ENCODE measurements at regions not wholly inside any gene's neighbourhood (a gene's known extent, or its start where the extent isn't known, plus 50 kb on each side); places are given as distances from the start of the nearest gene placed in this dataset.
"Not testable (repeated sequence)": the region's sequence is repeated elsewhere in the genome, so short reads cannot be mapped to it uniquely, and the experiment has no call there.

- FAIRE-seq, result no peak
Observed at GRCh38 chr13:99693351-99693750, 192.1 kb downstream of the TM9SF2 start.

DNA sequence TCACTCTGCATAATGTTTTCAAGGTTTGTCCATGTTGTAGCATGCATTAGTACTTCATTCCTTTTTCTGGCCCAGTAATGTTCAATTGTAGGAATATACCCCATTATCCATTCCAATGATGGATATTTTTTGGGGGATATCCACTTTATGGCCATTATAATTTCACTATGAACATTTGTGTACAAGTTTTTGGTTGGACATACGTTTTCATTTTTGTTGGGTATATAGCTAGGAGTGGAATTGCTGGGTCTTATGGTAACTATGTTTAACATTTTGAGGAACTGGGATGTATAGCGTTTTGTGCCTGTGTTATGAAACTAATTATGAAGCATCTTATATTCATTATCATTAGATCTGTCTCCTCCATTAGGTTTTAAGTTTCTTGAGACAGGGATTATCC is 191.6 kb downstream of the TM9SF2 start:
- FAIRE-seq, result no peak

DNA sequence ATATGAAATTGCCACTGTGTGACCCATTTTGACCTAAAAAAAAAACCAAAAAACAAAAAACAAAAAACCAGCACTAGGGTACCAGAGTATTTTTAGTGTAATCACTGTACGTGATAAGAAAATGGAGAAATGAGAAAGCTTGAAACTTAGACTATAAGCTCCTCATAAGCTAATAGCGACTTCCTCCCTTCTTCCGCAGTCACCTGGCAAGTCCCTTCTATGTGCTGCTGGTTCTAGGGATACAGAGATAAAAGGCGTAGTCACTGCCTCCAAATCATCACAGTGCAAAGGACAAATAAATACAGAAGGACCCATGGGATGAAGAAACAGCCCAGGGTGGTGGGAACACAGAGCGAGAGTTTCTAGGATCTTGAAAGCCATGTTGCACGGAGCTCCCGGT is 190.3 kb downstream of the TM9SF2 start:
- no peak for FAIRE-seq

GRCh38 chr13:99690426-99691174 is 189.3 kb downstream of the TM9SF2 start:
- no peak for FAIRE-seq

GRCh38 chr13:99689955-99690354 is 188.7 kb downstream of the TM9SF2 start:
- FAIRE-seq, result no peak

GRCh38 chr13:99688776-99689175 is 187.5 kb downstream of the TM9SF2 start:
- no peak for FAIRE-seq

DNA sequence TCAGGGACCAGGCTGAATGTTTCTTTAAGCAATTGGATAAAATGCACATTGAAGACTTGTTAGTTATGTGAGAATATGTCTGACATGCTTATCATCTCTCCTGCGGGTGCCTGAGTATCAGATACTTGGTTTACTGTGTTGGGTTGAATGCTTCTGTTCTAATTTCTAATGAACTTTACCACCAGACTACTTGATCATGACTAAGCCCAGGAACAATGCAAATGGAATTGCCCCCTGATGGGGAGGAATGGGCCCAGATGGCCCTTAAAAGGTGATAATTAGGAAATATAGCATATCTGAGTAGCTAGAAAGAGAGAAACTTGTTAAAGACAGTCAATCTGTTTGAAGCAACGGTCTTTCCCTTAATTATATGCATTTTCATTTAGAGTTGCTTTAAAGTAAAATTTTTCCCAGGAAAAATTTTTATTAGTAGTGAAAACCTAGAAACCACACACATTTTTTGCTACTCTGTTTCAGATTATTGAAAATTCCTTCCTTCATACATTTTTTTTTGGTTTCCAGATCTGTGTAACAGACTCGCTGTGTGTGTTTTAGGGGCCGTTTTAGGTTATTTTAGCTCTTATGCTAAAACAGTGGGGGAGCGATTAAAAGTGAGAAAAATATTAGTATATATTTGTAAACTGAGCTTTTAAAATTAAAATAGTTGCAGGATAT is 186.6 kb downstream of the TM9SF2 start:
- FAIRE-seq, result no peak

- FAIRE-seq, result no peak
Observed at GRCh38 chr13:99686944-99687411, 185.7 kb downstream of the TM9SF2 start.

GRCh38 chr13:99686157-99686572 is 184.9 kb downstream of the TM9SF2 start:
- no peak for FAIRE-seq

- FAIRE-seq, result no peak
Observed at GRCh38 chr13:99681695-99682094, 180.4 kb downstream of the TM9SF2 start.

DNA sequence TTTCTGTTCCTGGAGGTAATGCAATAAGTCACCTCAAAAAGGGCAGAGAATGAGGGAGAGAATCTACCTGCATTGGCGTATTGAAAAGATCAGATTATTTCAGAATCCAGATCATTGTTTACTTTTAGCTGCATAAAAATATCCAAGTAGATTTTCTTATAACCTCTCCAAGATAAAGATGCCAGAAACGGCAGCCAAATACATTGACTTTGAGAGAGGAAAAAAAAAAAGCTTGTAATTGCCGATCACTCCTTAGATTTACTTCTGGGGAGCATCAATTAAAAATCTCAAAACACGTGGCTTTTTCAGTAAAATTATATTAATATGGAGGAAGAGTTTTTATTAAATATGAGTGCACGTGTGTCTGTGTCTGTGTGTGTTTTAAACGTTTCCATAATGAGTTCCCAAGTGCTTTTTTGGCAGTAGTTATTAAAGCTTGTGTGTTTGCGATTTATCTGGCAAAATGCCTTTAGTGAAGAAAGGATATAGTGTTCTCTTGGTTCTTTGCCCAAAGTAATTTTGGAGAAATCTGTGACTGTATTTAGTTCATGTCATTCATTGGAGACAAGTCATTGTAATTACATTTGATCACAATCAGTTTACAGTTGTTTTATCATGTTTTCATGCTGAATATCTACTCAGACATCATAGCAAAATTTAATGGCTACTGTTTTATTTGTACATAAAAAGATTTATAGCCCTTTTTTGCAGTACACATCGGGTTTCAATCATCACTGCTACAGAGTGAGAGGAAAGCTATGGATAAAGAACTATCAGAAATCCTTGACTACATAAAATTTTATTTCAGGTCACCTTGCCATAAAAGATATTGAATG is 176.1 kb downstream of the TM9SF2 start:
- FAIRE-seq, result no peak

- FAIRE-seq, result no peak
Observed at GRCh38 chr13:99671746-99672145, 170.5 kb downstream of the TM9SF2 start.

DNA sequence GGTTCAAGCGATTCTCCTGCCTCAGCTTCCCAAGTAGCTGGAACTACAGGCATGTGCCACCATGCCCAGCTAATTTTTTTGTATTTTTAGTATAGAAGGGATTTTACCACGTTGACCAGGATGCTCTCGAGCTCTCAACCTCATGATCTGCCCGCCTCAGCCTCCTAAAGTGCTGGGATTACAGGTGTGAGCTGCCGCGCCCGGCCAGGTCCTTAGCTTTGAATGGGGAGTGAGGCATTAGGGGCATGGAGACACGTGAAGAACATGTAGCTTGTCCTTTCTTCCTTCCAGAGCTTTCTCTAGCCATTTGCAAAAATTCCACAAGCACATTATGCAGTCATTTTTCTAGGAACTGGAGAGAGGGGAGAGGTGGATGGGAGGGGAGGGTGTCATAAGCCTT is 167.8 kb downstream of the TM9SF2 start:
- FAIRE-seq, result not testable (repeated sequence)

DNA sequence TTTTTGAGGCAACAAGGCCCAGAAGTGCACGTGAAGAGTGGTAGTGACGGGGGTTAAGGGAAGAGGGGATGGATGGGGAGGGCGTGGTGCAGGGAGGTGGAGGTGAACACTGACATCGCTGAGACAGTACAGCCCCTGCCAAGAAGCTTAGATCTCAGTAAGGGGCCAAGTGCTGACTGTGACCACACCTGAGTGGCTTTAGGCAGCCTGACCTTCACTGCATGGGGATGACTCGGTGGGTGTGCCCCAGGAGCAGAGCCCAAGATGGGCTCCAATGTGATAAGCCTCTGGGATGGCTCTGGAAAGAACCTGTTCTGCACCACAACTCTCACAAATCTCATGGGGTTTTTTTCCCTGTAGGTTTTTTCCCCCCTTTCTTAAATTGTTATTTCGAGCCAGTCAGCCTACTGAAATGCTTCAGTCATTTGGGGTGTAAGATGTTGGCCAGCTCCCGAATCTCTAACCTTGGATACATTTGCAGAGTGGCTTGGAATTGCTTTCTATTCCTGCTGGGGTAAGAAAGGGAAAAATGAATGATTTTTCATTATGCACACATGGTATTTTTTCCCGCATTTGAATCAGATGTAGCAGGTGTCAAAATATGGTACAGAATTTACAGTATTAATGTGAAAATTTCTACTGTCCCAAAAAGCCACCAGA is 165.0 kb downstream of the TM9SF2 start:
- FAIRE-seq, result no peak

DNA sequence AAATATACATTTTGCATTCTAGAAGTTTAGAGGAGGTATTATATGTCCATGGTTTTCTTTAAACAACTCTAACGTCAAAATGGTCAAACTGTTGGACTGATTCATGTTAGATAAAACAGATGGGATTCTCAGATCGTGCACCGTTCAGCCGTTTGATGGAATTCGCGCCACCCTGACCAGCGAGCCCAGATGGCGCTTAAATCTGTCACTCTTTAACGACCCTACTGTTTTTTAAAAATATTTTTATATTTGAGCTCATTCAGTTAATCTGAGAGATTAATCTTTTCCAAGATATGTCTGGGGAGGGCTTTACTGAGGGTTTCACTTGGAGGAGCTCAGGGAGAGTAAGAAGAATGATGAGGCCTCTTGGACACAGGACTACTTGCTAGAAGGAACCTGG is 164.4 kb downstream of the TM9SF2 start:
- no peak for FAIRE-seq

DNA sequence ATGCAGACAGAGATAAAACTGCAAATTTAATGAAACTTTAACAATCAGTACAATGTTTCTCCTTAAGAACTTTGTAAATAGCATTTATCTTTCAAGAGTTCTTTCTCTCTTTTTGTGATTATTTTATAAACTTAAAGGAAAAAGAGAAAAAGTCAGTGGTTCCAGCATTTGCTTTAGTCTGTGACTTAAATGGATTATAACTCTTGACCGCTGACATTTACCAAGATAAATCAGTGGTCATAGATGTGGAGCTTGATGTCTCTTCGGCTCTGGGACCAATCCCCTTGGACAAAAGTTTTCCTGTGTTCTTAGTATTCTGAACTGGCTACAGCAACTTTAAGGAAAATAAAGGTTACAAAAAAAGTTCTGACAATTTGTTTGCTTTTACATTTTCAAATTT is 162.6 kb downstream of the TM9SF2 start:
- peak; percentile 23 for FAIRE-seq

- FAIRE-seq, result no peak
Observed at GRCh38 chr13:99663185-99663825, 162.0 kb downstream of the TM9SF2 start.

DNA sequence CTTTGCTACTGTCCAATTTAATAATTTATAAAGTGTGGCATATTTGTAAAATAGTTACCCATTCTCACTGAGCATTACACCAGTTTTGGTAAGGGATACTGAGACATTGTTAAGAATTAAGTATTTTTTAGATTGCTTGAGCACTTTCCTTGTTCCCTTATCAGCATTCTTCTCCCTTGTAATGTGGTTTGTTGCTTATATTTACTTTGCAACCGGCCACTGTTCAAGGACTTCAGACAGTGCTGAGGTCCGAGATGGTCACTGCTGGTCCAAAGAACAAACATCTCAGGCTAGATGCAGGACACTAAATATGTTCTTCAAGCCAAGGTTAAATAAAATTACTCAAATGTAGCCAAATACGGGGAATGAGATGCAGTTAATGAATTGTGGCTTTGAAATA is 161.4 kb downstream of the TM9SF2 start:
- no peak for FAIRE-seq

DNA sequence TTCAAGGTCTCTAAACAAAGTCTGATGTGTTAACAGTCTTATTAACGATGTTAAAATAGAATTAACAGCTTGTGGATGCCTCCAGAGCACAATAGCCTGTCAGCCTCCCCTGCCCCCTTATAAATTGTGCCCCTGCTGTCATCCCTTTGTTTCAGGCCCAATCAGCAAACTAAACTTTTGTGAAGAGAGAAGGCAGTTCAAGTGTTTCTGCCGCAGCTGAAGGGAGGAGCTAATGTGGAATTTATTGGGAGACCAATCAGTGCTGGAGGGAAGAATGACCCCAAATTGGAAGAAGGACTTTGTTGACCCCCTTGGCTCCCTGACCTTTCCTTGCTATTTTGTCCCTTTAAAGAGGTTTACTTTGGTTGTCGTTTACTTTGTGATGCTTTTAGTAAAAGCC is 160.5 kb downstream of the TM9SF2 start:
- FAIRE-seq, result no peak

DNA sequence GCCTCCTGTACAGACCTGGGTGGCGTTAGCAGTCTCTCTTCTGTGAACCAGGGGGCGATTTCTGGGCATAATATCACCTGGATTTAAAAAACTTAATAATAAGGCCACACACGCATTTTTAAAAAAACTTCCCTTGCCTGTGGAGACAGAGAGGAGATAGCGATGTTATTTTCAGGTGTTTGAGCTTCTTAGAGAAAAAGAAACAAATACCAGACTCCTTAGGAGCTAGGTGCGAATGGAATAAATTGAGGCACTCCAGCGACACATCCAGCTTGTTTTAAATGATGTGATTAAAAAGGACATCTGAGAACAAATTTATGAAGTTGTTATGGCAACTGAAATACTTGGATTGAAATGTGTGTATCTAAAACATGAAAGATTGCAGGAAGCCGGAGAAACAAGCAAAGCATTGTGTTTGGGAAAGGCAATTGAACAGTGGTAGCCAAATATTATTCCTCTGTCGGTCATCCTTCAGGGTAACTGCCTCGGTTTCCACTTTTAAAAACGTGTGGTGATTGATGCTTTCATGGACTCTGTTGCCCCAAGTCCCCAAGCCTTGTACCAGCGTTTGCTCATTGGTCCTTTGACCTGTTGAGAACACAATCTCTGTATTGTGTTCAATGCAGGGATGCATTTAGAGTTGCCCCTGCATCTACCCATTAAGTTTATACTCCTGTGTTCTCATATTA is 158.7 kb downstream of the TM9SF2 start:
- FAIRE-seq, result peak; percentile 96

DNA sequence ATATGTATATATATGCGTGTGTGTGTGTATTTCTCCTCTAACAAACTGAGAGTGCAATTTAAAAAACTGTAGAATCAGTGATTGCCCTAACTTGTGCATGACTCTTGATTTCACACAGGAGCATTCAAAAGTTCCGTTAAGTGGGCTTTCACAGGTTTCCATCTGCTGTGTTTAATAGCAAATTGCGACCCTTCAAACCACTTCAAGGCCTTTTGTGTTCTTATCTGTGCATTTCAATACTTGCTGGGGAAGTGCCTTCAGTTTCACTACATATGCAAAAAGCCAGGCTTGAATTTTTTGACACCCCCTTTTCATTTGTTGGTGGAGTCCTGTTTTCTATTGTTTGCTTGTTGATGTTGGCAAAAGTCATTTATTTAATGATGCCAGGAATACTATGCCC is 158.0 kb downstream of the TM9SF2 start:
- no peak for FAIRE-seq

All from A204.1 (cell line).